CD1c-positive myeloid dendritic cell (primary cell): ENCODE measurements at regions not wholly inside any gene's neighbourhood (a gene's known extent, or its start where the extent isn't known, plus 50 kb on each side); places are given as distances from the start of the nearest gene placed in this dataset.
"Not testable (repeated sequence)": the region's sequence is repeated elsewhere in the genome, so short reads cannot be mapped to it uniquely, and the experiment has no call there.

ENCODE experiments used
- DNase-seq: peaks from one replicate; pipeline ENCODE4 v3.0.0-alpha.2; 2016; ENCODE audit errors: extremely low spot score

GRCh38 chr17:71470062-71470461 lies 650.8 kb upstream of the SOX9 start:
- no peak for DNase-seq

GRCh38 chr17:71472809-71473789 lies 647.7 kb upstream of the SOX9 start:
- peak; percentile 2 for DNase-seq

GRCh38 chr17:71477356-71477755 lies 643.5 kb upstream of the SOX9 start:
- no peak for DNase-seq

- DNase-seq: no peak
Observed at GRCh38 chr17:71480099-71480498, 640.7 kb upstream of the SOX9 start.

GRCh38 chr17:71482625-71483024 lies 638.2 kb upstream of the SOX9 start:
- DNase-seq: no peak

GRCh38 chr17:71484546-71484945 lies 636.3 kb upstream of the SOX9 start:
- DNase-seq: no peak

GRCh38 chr17:71485426-71485825 lies 635.4 kb upstream of the SOX9 start:
- DNase-seq: no peak

GRCh38 chr17:71486261-71486660 lies 634.6 kb upstream of the SOX9 start:
- DNase-seq: no peak

GRCh38 chr17:71488851-71489250 lies 632.0 kb upstream of the SOX9 start:
- no peak for DNase-seq

GRCh38 chr17:71494062-71494855 lies 626.6 kb upstream of the SOX9 start:
- no peak for DNase-seq

- no peak for DNase-seq
Observed at GRCh38 chr17:71495420-71495819, 625.4 kb upstream of the SOX9 start.

- no peak for DNase-seq
Observed at GRCh38 chr17:71496552-71496951, 624.3 kb upstream of the SOX9 start.

GRCh38 chr17:71500761-71501555 lies 619.9 kb upstream of the SOX9 start:
- no peak for DNase-seq

- no peak for DNase-seq
Observed at GRCh38 chr17:71501711-71502110, 619.1 kb upstream of the SOX9 start.

GRCh38 chr17:71502443-71502842 lies 618.4 kb upstream of the SOX9 start:
- no peak for DNase-seq

- DNase-seq: no peak
Observed at GRCh38 chr17:71503710-71504465, 616.9 kb upstream of the SOX9 start.

GRCh38 chr17:71505200-71505599 lies 615.6 kb upstream of the SOX9 start:
- no peak for DNase-seq

- DNase-seq: no peak
Observed at GRCh38 chr17:71505981-71506380, 614.8 kb upstream of the SOX9 start.

- DNase-seq: no peak
Observed at GRCh38 chr17:71511266-71511995, 609.4 kb upstream of the SOX9 start.

- not testable (repeated sequence) for DNase-seq
Observed at GRCh38 chr17:71513725-71514124, 607.1 kb upstream of the SOX9 start.
